GM13976 (cell line): ENCODE measurements at regions not wholly inside any gene's neighbourhood (a gene's known extent, or its start where the extent isn't known, plus 50 kb on each side); places are given as distances from the start of the nearest gene placed in this dataset.

Source experiments
- DNase-seq: peaks from one replicate; pipeline ENCODE4 v3.0.0; 2012; ENCODE audit warnings: low spot score
- in situ Hi-C: fragments of 300-500 bp; cut with MboI; formaldehyde crosslinking; loops from one replicate; pipeline ENCODE4 v1.12.0; 2022; ENCODE audit warnings: low sequenced_read_pairs, mixed read lengths, inconsistent platforms; ENCODE audit not compliant: unreplicated experiment
- TF ChIP-seq, protein P1 (sequence below): IDR thresholded peaks from 2 replicates; pipeline ENCODE4 v1.5.1; 2012; ENCODE audit warnings: borderline replicate concordance, mild to moderate bottlenecking; ENCODE audit not compliant: insufficient read depth; ENCODE audit errors: extremely low read depth, missing control alignments, control extremely low read depth

DNA sequence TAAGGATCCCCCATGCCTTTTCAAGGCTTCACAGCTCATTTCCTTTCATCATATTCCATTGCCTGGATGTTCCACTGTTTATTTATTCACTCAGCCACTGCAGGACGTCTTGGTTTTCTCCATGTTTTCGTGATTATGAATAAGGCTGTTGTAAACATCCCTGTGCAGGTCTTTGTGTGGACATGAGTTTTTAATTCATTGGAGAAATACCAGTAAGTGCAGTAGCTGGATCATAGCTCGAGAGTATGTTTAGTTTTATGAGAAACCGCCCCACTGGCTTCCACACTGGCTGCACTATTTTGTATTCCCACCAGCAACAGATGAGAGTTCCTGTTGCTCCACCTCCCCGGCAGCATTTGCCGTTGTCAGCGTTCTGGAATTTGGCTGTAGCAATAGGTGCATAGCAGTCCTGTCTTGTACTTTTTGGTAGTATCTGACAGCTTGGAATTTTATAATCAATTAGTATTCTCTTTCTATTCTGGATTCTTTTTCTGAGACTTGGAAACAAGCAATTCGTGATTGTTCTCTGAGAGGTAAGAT, 269.9 kb upstream of the PITRM1 start:
- no peak for DNase-seq
- in situ Hi-C loops = no loop called here
- TF ChIP-seq, protein P1, sequence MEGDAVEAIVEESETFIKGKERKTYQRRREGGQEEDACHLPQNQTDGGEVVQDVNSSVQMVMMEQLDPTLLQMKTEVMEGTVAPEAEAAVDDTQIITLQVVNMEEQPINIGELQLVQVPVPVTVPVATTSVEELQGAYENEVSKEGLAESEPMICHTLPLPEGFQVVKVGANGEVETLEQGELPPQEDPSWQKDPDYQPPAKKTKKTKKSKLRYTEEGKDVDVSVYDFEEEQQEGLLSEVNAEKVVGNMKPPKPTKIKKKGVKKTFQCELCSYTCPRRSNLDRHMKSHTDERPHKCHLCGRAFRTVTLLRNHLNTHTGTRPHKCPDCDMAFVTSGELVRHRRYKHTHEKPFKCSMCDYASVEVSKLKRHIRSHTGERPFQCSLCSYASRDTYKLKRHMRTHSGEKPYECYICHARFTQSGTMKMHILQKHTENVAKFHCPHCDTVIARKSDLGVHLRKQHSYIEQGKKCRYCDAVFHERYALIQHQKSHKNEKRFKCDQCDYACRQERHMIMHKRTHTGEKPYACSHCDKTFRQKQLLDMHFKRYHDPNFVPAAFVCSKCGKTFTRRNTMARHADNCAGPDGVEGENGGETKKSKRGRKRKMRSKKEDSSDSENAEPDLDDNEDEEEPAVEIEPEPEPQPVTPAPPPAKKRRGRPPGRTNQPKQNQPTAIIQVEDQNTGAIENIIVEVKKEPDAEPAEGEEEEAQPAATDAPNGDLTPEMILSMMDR = no peak

DNA sequence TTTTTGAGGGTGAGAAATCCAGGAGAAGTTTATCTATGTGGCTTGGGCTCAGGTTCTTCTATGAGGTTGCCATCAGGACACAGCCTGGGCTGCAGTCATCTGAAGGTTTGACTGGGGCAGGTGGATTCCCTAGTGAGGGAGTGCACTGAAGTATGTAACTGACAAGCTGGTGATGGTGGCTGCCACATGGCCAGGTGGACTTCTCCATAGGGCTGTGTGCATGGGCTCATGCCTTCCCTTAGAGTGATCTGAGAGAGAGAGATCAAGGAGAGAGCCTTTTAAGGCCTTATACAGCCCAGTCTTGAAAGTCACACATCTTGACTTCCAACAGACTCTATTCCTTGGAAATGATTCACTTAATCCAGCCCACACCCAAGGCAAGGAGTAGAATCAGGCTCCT, 266.6 kb upstream of the PITRM1 start:
- TF ChIP-seq, protein P1 = no peak
- DNase-seq = no peak
- in situ Hi-C loops = no loop called here

DNA sequence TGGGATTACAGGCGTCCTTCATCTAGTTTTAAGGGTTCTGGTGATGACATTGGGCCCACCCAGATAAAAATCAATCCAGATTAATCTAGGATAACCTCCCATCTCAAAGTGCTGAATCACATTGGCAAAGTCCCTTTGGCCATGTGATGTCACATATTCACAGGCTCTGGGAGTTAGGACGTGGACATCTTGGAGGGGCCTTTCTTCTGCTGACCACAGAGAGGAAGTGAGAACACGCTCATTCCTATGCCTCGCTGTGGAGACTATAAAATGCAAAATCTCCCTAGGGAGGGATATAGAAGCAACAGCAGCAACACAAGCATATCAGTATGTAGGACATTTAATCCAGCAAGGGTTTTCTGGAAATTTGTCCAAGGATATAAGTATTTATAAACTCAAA, 266.0 kb upstream of the PITRM1 start:
- no peak for DNase-seq
- in situ Hi-C loops = no loop called here
- TF ChIP-seq, protein P1 = no peak

DNA sequence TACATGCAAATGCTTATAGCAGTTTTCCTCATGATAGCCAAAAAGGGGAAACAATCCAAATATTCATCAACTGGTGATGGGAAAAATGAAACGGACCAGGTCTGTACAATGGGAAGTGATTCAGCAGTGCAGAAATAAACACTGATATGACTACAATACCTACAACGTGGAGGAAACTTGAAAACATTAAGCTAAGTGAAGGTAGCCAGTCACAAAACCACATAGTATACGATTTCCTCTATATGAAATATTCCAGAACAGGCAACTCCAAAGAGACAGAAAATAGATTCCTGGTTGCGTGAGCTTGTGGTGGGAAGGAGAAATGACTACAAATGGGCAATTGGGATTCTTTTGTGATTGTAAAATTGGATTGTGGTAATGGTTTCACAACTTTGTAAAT, 263.1 kb upstream of the PITRM1 start:
- in situ Hi-C loops = no loop called here
- no peak for DNase-seq
- TF ChIP-seq, protein P1 = no peak

DNA sequence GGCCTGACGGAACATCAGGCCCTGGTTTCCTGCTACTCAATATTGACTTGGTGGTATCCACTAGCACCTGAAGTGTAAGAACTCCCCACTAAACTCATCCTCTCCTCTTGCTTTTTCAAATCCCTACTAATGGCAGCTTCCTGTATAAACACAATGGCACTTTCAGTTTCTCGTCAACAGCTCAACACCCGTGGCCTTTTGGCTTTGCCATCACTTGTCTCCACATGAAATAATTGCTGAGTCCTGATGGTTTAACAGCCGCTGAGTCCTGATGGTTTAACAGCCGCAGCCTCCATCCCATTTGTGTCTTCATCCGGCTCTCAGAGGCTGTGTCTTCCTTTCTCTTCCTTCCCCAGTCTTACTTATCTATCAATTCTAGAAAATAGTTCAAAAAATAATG, 261.4 kb upstream of the PITRM1 start:
- TF ChIP-seq, protein P1 = no peak
- in situ Hi-C loops = no loop called here
- DNase-seq = no peak

DNA sequence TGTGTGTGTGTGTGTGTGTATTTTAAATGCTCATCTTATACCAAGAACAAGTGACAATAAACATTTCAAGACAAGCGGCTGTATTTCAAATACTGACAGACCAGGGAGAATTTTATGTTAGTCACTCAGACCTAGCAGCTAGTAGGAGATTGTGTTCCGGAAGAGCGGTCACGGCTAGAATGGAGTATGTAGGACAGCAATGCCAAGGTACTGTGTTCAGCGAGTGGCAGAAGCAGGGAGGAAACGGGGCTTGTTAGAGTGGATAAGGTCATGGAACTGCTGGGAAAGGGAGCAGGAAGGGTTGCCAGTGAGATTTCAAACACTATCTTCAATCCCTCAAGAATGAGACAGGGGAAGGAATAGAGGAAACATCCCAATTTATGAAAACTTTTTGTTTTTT, 260.5 kb upstream of the PITRM1 start:
- TF ChIP-seq, protein P1 = no peak
- no peak for DNase-seq
- in situ Hi-C loops = no loop called here
